ENCODE measurements at regions not wholly inside any gene's neighbourhood (a gene's known extent, or its start where the extent isn't known, plus 50 kb on each side); places are given as distances from the start of the nearest gene placed in this dataset.

- TF ChIP-seq, protein P1, sequence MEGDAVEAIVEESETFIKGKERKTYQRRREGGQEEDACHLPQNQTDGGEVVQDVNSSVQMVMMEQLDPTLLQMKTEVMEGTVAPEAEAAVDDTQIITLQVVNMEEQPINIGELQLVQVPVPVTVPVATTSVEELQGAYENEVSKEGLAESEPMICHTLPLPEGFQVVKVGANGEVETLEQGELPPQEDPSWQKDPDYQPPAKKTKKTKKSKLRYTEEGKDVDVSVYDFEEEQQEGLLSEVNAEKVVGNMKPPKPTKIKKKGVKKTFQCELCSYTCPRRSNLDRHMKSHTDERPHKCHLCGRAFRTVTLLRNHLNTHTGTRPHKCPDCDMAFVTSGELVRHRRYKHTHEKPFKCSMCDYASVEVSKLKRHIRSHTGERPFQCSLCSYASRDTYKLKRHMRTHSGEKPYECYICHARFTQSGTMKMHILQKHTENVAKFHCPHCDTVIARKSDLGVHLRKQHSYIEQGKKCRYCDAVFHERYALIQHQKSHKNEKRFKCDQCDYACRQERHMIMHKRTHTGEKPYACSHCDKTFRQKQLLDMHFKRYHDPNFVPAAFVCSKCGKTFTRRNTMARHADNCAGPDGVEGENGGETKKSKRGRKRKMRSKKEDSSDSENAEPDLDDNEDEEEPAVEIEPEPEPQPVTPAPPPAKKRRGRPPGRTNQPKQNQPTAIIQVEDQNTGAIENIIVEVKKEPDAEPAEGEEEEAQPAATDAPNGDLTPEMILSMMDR (IDR thresholded peaks at IDR 0.05; ENCODE audit: insufficient read depth, low read depth, low read length) = no peak
- TF ChIP-seq EZH2 (IDR thresholded peaks at IDR 0.05; ENCODE audit: insufficient read depth, low read length) = no peak
These were observed 494.4 kb downstream of the SOX11 start for GRCh38 chr2:6186332-6187151.
